NB4 (cell line): ENCODE measurements at regions not wholly inside any gene's neighbourhood (a gene's known extent, or its start where the extent isn't known, plus 50 kb on each side); places are given as distances from the start of the nearest gene placed in this dataset.

ENCODE experiments used
- POLR2A ChIP-seq: IDR thresholded peaks from 2 replicates; pipeline ENCODE4 v1.6.1; 2011; ENCODE audit warnings: mild to moderate bottlenecking; ENCODE audit not compliant: insufficient read length; ENCODE audit errors: extremely low read depth
- TF ChIP-seq, protein P1 (sequence below): IDR thresholded peaks from one replicate; pipeline ENCODE4 v1.5.1; 2012; ENCODE audit warnings: low read depth, low read length

DNA sequence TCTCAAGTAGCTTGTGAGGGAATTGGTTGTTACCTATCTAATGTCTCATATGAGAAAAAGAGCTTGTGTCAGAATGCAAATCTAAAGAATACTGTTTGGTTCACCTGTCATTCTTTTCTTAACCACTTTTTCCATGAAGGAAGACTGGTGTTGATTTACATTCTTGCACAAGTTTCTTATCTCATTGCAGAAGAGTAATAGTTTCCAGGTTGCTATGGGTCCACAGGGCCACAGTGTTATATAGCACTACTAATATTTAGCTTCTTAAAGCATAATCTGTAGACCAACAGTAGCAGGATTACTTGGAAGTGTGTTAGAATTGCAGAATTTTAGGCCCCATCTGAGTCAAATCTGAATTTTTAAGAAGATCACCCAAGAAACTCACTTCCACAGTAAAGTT is 697.5 kb downstream of the GBE1 start:
- TF ChIP-seq, protein P1, sequence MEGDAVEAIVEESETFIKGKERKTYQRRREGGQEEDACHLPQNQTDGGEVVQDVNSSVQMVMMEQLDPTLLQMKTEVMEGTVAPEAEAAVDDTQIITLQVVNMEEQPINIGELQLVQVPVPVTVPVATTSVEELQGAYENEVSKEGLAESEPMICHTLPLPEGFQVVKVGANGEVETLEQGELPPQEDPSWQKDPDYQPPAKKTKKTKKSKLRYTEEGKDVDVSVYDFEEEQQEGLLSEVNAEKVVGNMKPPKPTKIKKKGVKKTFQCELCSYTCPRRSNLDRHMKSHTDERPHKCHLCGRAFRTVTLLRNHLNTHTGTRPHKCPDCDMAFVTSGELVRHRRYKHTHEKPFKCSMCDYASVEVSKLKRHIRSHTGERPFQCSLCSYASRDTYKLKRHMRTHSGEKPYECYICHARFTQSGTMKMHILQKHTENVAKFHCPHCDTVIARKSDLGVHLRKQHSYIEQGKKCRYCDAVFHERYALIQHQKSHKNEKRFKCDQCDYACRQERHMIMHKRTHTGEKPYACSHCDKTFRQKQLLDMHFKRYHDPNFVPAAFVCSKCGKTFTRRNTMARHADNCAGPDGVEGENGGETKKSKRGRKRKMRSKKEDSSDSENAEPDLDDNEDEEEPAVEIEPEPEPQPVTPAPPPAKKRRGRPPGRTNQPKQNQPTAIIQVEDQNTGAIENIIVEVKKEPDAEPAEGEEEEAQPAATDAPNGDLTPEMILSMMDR, result no peak
- no peak for TF ChIP-seq POLR2A
